ENCODE measurements at regions not wholly inside any gene's neighbourhood (a gene's known extent, or its start where the extent isn't known, plus 50 kb on each side); places are given as distances from the start of the nearest gene placed in this dataset.

GRCh38 chr2:3962719-3963118, 259.3 kb downstream of the DCDC2C start:
- TF ChIP-seq POLR2AphosphoS5 (IDR thresholded peaks at IDR 0.05; ENCODE audit: low read depth, low read length) (no peak), EGR1 (IDR thresholded peaks at IDR 0.05; ENCODE audit: low read depth) (no peak), ZFX (IDR thresholded peaks at IDR 0.05) (no peak), CBX3 (IDR thresholded peaks at IDR 0.05; ENCODE audit: low read depth) (no peak), SP1 (IDR thresholded peaks at IDR 0.05; ENCODE audit: low read depth) (no peak), REST (IDR thresholded peaks at IDR 0.05; ENCODE audit: low read depth) (no peak), SIN3A (IDR thresholded peaks at IDR 0.05; ENCODE audit: low read depth) (no peak), ELF1 (IDR thresholded peaks at IDR 0.05; ENCODE audit: borderline replicate concordance, low read depth) (no peak)
- Histone ChIP-seq H3K9me3 (ENCODE audit: control insufficient read depth in 1 of 2, insufficient read depth in 1 of 2, low read depth in 1 of 2, low read length in 2 of 2) (no peaks in the 10 kb centered on the region), H3K9me2 (ENCODE audit: insufficient read depth) (no peaks in the 10 kb centered on the region), H3K79me2 (ENCODE audit: insufficient read depth, low read length) (no peaks in the 10 kb centered on the region), H3K4me2 (ENCODE audit: low read length) (no peak overlapping the region), H2AFZ (ENCODE audit: low read depth, low read length, poor library complexity, severe bottlenecking) (no peak overlapping the region), H3K36me3 (ENCODE audit: control insufficient read depth in 1 of 2, insufficient read depth in 2 of 2, low read length in 2 of 2) (no peaks in the 10 kb centered on the region), H3K4me3 (replicated peaks in 1 of 2; ENCODE audit: low read depth in 1 of 2, low read length in 2 of 2) (no peak overlapping the region), H3K27me3 (ENCODE audit: insufficient read depth, low read length) (no peaks in the 10 kb centered on the region), H3K4me1 (ENCODE audit: control insufficient read depth in 1 of 2, insufficient read depth in 2 of 2, low read length in 2 of 2) (no peaks in the 10 kb centered on the region), H3K27ac (ENCODE audit: low read depth, low read length) (no peak overlapping the region), H3K9ac (ENCODE audit: low read length) (no peak overlapping the region), H4K20me1 (ENCODE audit: insufficient read depth) (no peaks in the 10 kb centered on the region)
- BruUV-seq (replicated peaks): no TSS peak
- CTCF ChIA-PET: no interaction called here
- intact Hi-C loops (cut with micrococcal nuclease): no loop called here
- RAD21 ChIA-PET (ENCODE audit: low non-redundant PET in 1 of 2, low total read pairs in 2 of 2, uncharacterized antibody in 2 of 2, unreplicated experiment in 2 of 2): no interaction called here
- ATAC-seq (no peak), DNase-seq (ENCODE audit: low read depth, low spot score) (no peak)
- POLR2A ChIA-PET: no interaction called here

DNA sequence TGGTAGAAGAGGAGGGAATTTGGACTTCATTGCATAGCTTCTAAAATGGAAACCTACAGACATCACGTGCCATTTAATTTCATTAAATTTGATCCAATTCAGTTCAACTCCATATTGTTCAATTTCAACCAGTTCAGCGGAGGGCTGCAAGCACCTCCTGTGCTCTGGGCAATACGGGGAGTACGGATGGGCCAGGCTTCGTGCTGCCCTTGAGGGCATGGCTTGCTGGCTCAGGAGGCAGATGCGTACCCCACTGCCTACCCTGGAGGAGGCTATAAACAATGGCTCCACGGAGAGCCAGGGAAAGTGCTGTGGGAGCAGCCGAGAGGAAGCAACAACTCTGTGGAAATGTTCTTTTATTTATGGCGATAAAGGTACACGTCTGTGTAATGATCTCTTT, 261.8 kb downstream of the DCDC2C start:
- H3K4me2 ChIP-seq (ENCODE audit: low read length): no peak overlapping the region
- no peak overlapping the region for H3K4me3 ChIP-seq (replicated peaks in 1 of 2; ENCODE audit: low read depth in 1 of 2, low read length in 2 of 2)
- intact Hi-C loops (cut with micrococcal nuclease): no loop called here
- no peak overlapping the region for H3K9ac ChIP-seq (ENCODE audit: low read length)
- H3K27ac ChIP-seq (ENCODE audit: low read depth, low read length): no peak overlapping the region
- H4K20me1 ChIP-seq (ENCODE audit: insufficient read depth): no peaks in the 10 kb centered on the region
- no peaks in the 10 kb centered on the region for H3K79me2 ChIP-seq (ENCODE audit: insufficient read depth, low read length)
- DNase-seq (ENCODE audit: low read depth, low spot score) (no peak), ATAC-seq (no peak)
- no peaks in the 10 kb centered on the region for H3K9me3 ChIP-seq (ENCODE audit: control insufficient read depth in 1 of 2, insufficient read depth in 1 of 2, low read depth in 1 of 2, low read length in 2 of 2)
- ChIA-PET POLR2A (no interaction called here), RAD21 (ENCODE audit: low non-redundant PET in 1 of 2, low total read pairs in 2 of 2, uncharacterized antibody in 2 of 2, unreplicated experiment in 2 of 2) (no interaction called here), CTCF (no interaction called here)
- no peaks in the 10 kb centered on the region for H3K27me3 ChIP-seq (ENCODE audit: insufficient read depth, low read length)
- no peaks in the 10 kb centered on the region for H3K4me1 ChIP-seq (ENCODE audit: control insufficient read depth in 1 of 2, insufficient read depth in 2 of 2, low read length in 2 of 2)
- H3K9me2 ChIP-seq (ENCODE audit: insufficient read depth): no peaks in the 10 kb centered on the region
- H2AFZ ChIP-seq (ENCODE audit: low read depth, low read length, poor library complexity, severe bottlenecking): no peak overlapping the region
- no peaks in the 10 kb centered on the region for H3K36me3 ChIP-seq (ENCODE audit: control insufficient read depth in 1 of 2, insufficient read depth in 2 of 2, low read length in 2 of 2)
- no TSS peak for BruUV-seq (replicated peaks)
- no peak for TF ChIP-seq REST (IDR thresholded peaks at IDR 0.05; ENCODE audit: low read depth)
- no peak for TF ChIP-seq SIN3A (IDR thresholded peaks at IDR 0.05; ENCODE audit: low read depth)
- no peak for TF ChIP-seq ZNF274 (IDR thresholded peaks at IDR 0.05; ENCODE audit: low read depth, low read length)
- no peak for TF ChIP-seq SP1 (IDR thresholded peaks at IDR 0.05; ENCODE audit: low read depth)
- TF ChIP-seq POLR2AphosphoS5 (IDR thresholded peaks at IDR 0.05; ENCODE audit: low read depth, low read length): no peak
- TF ChIP-seq POLR2A (IDR thresholded peaks at IDR 0.05; ENCODE audit: borderline replicate concordance, extremely low read depth, insufficient read depth, insufficient read length): no peak
- no peak for TF ChIP-seq ZFX (IDR thresholded peaks at IDR 0.05)
- no peak for TF ChIP-seq EGR1 (IDR thresholded peaks at IDR 0.05; ENCODE audit: low read depth)
- TF ChIP-seq FOSL1 (IDR thresholded peaks at IDR 0.05; ENCODE audit: low read depth): no peak
- TF ChIP-seq RAD21 (IDR thresholded peaks at IDR 0.05; ENCODE audit: low read depth): no peak
- TF ChIP-seq JUND (IDR thresholded peaks at IDR 0.05): no peak
